Hypothalamus (tissue), 51 donors: ENCODE measurements at regions not wholly inside any gene's neighbourhood (a gene's known extent, or its start where the extent isn't known, plus 50 kb on each side); places are given as distances from the start of the nearest gene placed in this dataset.

Source experiments
- DNase-seq, 51 donors: peaks; one replicate each; lab custom pipeline; 2025; lab: John Stamatoyannopoulos, UW

GRCh38 chr10:21069929-21070700 is 173.0 kb upstream of the NEBL start:
- DNase-seq: no peak

GRCh38 chr10:21069278-21069677 is 172.2 kb upstream of the NEBL start:
- no peak for DNase-seq

- DNase-seq: no peak
These were observed 171.0 kb upstream of the NEBL start for GRCh38 chr10:21068026-21068656.

- DNase-seq: no peak
These were observed 168.6 kb upstream of the NEBL start for GRCh38 chr10:21065621-21066248.

- no peak for DNase-seq
These were observed 164.9 kb upstream of the NEBL start for GRCh38 chr10:21061982-21062381.

GRCh38 chr10:21061184-21061583 is 164.1 kb upstream of the NEBL start:
- no peak for DNase-seq

GRCh38 chr10:21060626-21061025 is 163.5 kb upstream of the NEBL start:
- DNase-seq: no peak

- no peak for DNase-seq
These were observed 160.9 kb upstream of the NEBL start for GRCh38 chr10:21057989-21058388.

- no peak for DNase-seq
These were observed 160.3 kb upstream of the NEBL start for GRCh38 chr10:21057436-21057835.

GRCh38 chr10:21056461-21056860 is 159.3 kb upstream of the NEBL start:
- no peak for DNase-seq

- no peak for DNase-seq
These were observed 158.4 kb upstream of the NEBL start for GRCh38 chr10:21055339-21056135.

- no peak for DNase-seq
These were observed 157.0 kb upstream of the NEBL start for GRCh38 chr10:21053953-21054690.

GRCh38 chr10:21052709-21053104 is 155.6 kb upstream of the NEBL start:
- DNase-seq: no peak

GRCh38 chr10:21052072-21052708 is 155.1 kb upstream of the NEBL start:
- no peak for DNase-seq

GRCh38 chr10:21049482-21049881 is 152.4 kb upstream of the NEBL start:
- no peak for DNase-seq

GRCh38 chr10:21048068-21048467 is 151.0 kb upstream of the NEBL start:
- no peak for DNase-seq

GRCh38 chr10:21047511-21047910 is 150.4 kb upstream of the NEBL start:
- no peak for DNase-seq

GRCh38 chr10:21047096-21047495 is 150.0 kb upstream of the NEBL start:
- DNase-seq: no peak

- DNase-seq: no peak
These were observed 145.9 kb upstream of the NEBL start for GRCh38 chr10:21043044-21043443.

- DNase-seq: no peak
These were observed 145.4 kb upstream of the NEBL start for GRCh38 chr10:21042536-21042935.
